CD4-positive, alpha-beta T cell treated with Interleukin-21 for 1 hour (primary cell): ENCODE measurements at regions not wholly inside any gene's neighbourhood (a gene's known extent, or its start where the extent isn't known, plus 50 kb on each side); places are given as distances from the start of the nearest gene placed in this dataset.
A peak's percentile ranks its signal among the peaks of the same experiment; 100 is the strongest.

Experiments
- DNase-seq: peaks from one replicate; pipeline ENCODE4 v3.0.0-alpha.2; 2020

- no peak for DNase-seq
Observed at GRCh38 chr5:61623401-61624069, 291.5 kb downstream of the ZSWIM6 start.

DNA sequence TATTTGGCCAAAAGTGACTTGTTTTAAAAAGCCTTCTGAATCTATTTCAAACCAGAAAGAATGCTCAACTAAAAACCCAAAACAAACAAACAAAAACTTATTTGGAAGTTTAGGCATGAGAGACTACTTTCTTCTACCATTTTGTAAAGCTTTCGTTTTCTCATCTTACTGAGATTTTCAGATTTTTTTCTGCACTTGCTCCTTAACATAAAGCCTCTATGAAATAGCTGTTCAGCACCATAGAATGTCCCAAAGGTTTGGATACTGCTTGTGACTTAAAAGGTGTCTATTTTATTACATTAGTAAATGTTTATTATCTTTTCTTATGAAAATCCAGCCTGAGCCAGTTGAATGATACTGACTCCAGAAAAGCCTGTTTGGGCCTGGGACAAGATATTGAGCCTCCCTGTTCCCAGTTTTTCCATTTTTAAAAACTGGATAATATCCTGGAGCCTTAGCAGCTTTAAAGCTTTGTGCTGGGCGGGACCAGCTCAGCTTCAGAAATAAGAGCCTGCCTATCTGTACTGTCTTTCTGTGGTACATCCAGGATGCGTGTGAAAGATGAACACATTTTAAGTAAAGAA is 292.6 kb downstream of the ZSWIM6 start:
- no peak for DNase-seq

- no peak for DNase-seq
Observed at GRCh38 chr5:61625137-61625561, 293.1 kb downstream of the ZSWIM6 start.

DNA sequence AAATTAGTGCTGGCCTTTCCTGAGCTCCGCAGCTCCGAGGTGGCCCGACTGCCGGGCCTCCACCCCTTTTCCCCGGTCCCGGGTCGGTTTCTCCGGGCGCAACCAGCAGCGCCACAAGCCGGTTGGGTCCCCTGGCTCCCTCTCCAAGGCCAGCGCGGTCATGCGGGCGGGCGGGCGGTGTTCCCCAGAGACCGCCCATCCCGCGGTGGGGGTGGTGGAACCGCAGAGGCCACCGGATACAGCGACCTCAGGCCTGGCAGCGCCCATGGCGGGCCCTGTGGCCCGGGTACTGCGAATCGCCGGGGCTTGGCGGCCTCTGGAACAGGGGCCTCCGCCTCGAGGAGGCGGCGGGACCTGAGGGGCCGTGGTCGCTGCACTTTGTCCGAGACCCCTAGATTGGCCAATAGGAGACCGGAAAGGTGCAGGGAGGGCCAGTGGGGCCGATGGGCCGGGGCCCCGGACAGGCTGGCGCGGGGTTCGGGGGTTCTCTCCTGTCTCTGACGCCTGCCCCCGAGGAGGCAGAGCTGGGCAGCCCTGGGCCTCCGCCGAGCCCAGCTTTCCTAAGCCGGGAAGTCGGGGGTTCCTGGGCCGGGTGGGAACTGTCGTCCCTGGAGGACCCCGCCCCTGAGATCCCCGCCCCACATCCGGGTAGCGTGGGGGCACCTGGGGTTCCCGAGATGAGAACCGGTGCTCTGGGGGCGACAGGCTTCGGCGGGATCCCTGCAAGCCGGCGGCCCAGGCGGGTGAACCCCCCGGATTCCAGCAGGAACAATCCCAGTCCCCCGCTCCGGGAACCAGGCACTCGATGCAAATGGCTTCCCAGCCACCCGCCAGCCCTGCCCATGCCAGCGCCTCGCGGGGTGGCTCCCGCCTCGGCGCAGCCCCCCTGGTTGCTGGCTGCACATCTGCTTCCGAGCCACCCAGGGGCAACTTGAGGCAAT is 293.9 kb downstream of the ZSWIM6 start:
- peak; percentile 9 for DNase-seq

DNA sequence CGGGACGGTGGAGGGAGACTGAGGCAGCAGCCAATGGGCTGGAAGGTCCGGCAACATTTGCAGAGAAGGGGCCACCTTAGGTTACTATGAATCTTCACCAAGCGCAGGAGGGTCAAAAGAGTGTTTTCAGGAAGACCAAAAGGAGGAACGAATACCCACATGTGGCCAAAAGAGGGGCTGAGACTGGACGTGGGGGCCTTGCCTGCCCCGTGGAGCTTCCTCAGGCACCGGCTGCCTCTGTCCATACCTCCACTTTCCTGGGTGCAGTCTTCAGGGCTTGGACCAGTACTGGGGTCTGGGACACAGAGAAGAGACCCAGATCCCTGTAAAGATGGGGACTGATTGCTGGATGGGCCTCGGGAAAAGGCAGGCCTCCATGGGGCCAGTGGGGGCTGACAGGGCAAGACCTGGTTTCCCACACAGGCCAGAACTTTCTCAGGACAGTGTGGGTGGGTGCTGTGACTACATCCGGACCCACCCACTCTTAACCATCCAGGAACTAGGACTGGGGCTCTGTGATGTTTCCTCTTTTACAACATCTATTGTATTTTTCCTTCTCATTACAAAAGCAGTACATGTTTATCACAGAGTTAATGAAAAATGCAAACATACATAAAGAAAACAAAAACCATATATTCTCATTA is 294.7 kb downstream of the ZSWIM6 start:
- no peak for DNase-seq

DNA sequence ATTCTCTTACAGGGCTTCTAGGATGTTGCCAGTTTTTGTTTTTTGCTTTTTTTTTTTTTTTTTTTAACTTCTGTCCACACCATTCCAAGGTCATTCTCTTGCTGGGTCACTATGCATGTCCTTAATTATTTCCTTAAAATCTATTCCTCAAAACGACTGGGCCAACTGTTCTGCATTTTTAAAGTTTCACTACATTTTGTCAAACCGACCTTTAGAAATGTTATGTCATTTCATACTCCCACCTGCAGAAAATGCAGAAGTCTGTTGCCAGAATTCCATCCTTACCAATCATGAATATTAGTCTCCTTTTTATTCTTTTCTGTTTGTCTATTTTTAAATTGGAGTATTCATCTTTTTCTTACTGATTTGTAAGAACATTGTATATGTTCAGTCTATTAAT is 295.5 kb downstream of the ZSWIM6 start:
- DNase-seq: no peak

DNA sequence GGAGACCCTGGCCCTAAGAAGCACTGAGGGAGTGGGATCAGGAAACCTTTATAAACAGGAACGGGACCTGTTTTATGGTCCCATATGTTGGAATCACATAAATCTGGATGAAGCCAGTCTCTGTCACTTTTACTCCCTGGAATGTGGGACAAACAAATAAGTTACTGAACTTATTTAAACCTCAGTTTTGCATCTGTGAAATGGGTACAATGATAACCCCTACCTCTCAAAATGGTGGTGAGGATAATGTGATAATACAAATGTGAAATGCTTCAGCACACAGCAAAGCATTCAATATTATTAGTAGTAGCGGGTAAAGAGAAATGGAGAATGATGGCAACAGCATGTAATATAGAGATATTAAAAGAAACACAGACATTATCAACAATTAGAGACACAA is 298.9 kb downstream of the ZSWIM6 start:
- DNase-seq: no peak

- no peak for DNase-seq
Observed at GRCh38 chr5:61631438-61631941, 299.4 kb downstream of the ZSWIM6 start.

- no peak for DNase-seq
Observed at GRCh38 chr5:61632064-61632463, 300.0 kb downstream of the ZSWIM6 start.

DNA sequence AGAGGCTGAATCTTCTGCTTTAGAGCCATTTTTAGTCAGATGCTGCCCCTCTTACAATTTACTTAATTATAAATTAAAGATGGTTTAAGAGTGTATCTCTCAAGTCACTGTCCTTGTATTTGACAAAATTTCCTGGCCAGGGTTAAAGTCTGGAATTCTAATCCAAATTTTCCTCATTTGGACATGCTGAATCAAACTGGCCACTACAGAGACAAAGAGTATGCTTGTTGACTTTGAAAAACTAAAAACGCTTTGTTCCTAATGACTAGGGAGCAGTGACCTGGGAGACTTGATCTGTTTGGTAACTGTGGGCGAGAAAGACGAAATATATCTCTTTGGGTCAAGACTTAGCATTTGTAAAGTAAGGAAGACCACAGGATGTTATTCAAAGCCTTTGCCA is 303.2 kb downstream of the ZSWIM6 start:
- no peak for DNase-seq

GRCh38 chr5:61637566-61637965 is 305.5 kb downstream of the ZSWIM6 start:
- DNase-seq: no peak

- no peak for DNase-seq
Observed at GRCh38 chr5:61638476-61638875, 306.4 kb downstream of the ZSWIM6 start.

- DNase-seq: no peak
Observed at GRCh38 chr5:61640179-61641021, 308.3 kb downstream of the ZSWIM6 start.

GRCh38 chr5:61641748-61642565 is 309.9 kb downstream of the ZSWIM6 start:
- no peak for DNase-seq

- no peak for DNase-seq
Observed at GRCh38 chr5:61647672-61648071, 315.6 kb downstream of the ZSWIM6 start.

GRCh38 chr5:61649231-61649630 is 317.2 kb downstream of the ZSWIM6 start:
- DNase-seq: no peak

GRCh38 chr5:61649971-61650370 is 317.9 kb downstream of the ZSWIM6 start:
- no peak for DNase-seq

GRCh38 chr5:61650661-61651060 is 318.6 kb downstream of the ZSWIM6 start:
- DNase-seq: no peak

DNA sequence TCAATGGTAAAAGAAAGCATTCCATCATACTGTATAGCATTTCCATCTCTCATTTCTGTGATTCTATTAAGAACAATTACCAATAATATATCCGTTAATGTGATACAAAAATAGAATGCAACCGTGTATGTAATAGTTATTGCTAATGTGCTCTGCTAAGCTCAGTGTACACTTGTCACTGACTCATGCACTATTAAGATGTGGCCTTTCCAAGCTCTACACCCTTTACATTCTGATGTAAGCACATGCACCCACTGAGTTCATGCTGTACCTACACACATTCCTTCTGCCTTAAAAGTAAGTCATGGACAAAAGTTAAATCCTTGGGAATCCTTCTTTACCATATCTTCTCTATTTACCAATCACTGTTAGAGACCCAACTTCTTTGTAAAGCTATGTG is 319.1 kb downstream of the ZSWIM6 start:
- no peak for DNase-seq

DNA sequence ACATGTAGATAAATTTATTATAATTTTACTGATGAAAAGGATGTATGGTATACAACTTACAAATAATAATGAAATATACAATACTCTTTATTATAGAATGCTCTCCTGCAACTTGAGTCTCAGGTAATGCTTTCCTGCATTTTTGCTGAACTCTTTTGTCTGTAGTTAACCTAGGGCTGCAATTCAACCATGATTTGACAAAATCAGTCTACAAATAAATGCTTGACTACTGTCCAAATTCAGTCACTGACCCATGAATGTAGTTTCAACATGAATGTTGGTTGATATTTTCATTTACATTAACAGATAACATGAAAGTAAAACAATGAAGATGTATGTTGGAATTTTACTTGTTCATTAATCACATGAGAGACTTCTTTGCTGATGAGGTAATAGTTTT is 320.9 kb downstream of the ZSWIM6 start:
- no peak for DNase-seq
